MM.1S (cell line): ENCODE measurements at regions not wholly inside any gene's neighbourhood (a gene's known extent, or its start where the extent isn't known, plus 50 kb on each side); places are given as distances from the start of the nearest gene placed in this dataset.

Experiments
- EZH2 ChIP-seq: fragments of 300-600 bp; sonication (generic); optimal IDR thresholded peaks from 2 replicates; pipeline ENCODE3; 2017; ENCODE audit warnings: low read depth, mild to moderate bottlenecking, antibody characterized with exemption, low read length, mixed read lengths
- EZH2phosphoT487 ChIP-seq: fragments of 300-600 bp; sonication (generic); IDR thresholded peaks from 2 replicates; pipeline ENCODE4 v1.6.1; 2018; ENCODE audit warnings: antibody characterized with exemption, low read length
- TF ChIP-seq, protein P1 (sequence below): fragments of 300-600 bp; sonication (generic); IDR thresholded peaks from 2 replicates; pipeline ENCODE4 v1.5.1; 2016; ENCODE audit warnings: antibody characterized with exemption, low read length, mixed read lengths

- TF ChIP-seq, protein P1, sequence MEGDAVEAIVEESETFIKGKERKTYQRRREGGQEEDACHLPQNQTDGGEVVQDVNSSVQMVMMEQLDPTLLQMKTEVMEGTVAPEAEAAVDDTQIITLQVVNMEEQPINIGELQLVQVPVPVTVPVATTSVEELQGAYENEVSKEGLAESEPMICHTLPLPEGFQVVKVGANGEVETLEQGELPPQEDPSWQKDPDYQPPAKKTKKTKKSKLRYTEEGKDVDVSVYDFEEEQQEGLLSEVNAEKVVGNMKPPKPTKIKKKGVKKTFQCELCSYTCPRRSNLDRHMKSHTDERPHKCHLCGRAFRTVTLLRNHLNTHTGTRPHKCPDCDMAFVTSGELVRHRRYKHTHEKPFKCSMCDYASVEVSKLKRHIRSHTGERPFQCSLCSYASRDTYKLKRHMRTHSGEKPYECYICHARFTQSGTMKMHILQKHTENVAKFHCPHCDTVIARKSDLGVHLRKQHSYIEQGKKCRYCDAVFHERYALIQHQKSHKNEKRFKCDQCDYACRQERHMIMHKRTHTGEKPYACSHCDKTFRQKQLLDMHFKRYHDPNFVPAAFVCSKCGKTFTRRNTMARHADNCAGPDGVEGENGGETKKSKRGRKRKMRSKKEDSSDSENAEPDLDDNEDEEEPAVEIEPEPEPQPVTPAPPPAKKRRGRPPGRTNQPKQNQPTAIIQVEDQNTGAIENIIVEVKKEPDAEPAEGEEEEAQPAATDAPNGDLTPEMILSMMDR: no peak
- no peak for TF ChIP-seq EZH2
- TF ChIP-seq EZH2phosphoT487: no peak
These were observed 288.9 kb downstream of the SLC4A3 start for GRCh38 chr2:219916281-219916680.
